ENCODE measurements at regions not wholly inside any gene's neighbourhood (a gene's known extent, or its start where the extent isn't known, plus 50 kb on each side); places are given as distances from the start of the nearest gene placed in this dataset.

DNA sequence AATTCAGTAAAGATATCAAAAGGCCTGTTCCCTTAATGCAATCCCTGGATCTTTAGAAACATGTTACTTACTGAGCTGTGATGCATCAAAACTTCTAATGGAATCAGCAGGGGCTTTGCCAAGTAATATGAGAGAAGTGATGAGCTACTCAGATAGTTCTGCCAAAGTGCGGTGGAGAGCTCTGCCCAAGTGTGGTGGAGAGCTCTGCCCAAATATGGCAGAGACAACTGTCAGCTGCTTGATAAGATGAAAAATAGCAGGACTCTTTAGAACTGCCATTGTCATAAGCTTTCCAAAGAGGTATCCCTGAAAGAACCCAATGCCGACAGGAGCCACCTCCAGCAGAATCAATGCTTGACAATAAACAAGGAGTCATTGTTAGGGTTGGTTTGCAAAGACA, 167.9 kb upstream of the SLC39A10 start:
- H2AFZ ChIP-seq (ENCODE audit: low read depth, low read length): no peak overlapping the region
- no peaks in the 10 kb centered on the region for H3K27me3 ChIP-seq (ENCODE audit: low read depth, low read length)
- H3K4me1 ChIP-seq (ENCODE audit: low read length): peaks cover 14% of the 10 kb centered on the region
- H3K4me3 ChIP-seq (ENCODE audit: low read length): no peak overlapping the region
- H4K20me1 ChIP-seq (ENCODE audit: insufficient read depth, low read length): no peaks in the 10 kb centered on the region
- no peak overlapping the region for H3K27ac ChIP-seq (ENCODE audit: low read length)
- H3K36me3 ChIP-seq (replicated peaks; ENCODE audit: low read depth, low read length): no peaks in the 10 kb centered on the region
- no peaks in the 10 kb centered on the region for H3K79me2 ChIP-seq (ENCODE audit: low read length)
- H3K9ac ChIP-seq (ENCODE audit: low read length): no peak overlapping the region
- TF ChIP-seq, protein P1, sequence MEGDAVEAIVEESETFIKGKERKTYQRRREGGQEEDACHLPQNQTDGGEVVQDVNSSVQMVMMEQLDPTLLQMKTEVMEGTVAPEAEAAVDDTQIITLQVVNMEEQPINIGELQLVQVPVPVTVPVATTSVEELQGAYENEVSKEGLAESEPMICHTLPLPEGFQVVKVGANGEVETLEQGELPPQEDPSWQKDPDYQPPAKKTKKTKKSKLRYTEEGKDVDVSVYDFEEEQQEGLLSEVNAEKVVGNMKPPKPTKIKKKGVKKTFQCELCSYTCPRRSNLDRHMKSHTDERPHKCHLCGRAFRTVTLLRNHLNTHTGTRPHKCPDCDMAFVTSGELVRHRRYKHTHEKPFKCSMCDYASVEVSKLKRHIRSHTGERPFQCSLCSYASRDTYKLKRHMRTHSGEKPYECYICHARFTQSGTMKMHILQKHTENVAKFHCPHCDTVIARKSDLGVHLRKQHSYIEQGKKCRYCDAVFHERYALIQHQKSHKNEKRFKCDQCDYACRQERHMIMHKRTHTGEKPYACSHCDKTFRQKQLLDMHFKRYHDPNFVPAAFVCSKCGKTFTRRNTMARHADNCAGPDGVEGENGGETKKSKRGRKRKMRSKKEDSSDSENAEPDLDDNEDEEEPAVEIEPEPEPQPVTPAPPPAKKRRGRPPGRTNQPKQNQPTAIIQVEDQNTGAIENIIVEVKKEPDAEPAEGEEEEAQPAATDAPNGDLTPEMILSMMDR (IDR thresholded peaks at IDR 0.05; ENCODE audit: low read depth, low read length): no peak
- no peak for TF ChIP-seq EZH2phosphoT487 (IDR thresholded peaks at IDR 0.05; ENCODE audit: low read depth)
- H3K9me3 ChIP-seq (ENCODE audit: insufficient read depth, low read length): no peaks in the 10 kb centered on the region
- no peak overlapping the region for H3K4me2 ChIP-seq (ENCODE audit: low read length)

DNA sequence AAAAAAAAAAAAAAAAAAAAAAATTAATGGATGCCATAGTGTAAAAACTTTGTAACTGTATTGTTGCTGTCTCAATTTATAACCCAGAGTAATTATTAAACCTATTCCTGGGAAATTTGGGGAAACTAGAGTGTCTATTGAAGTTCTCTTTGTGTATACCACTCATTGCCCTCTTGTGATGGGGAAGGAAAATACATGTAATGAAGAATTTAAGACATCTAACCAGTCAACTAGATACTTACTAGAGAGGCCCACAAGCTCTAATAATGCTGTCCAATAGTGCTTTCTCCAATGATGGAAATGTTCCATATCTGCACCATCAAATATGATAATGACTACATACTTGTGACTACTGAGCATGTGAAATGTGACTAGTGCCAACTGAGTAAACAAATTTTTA, 168.5 kb upstream of the SLC39A10 start:
- no peaks in the 10 kb centered on the region for H3K36me3 ChIP-seq (replicated peaks; ENCODE audit: low read depth, low read length)
- H3K4me3 ChIP-seq (ENCODE audit: low read length): no peak overlapping the region
- H3K27me3 ChIP-seq (ENCODE audit: low read depth, low read length): no peaks in the 10 kb centered on the region
- H3K27ac ChIP-seq (ENCODE audit: low read length): no peak overlapping the region
- H3K9me3 ChIP-seq (ENCODE audit: insufficient read depth, low read length): no peaks in the 10 kb centered on the region
- no peak overlapping the region for H2AFZ ChIP-seq (ENCODE audit: low read depth, low read length)
- no peak for TF ChIP-seq EZH2phosphoT487 (IDR thresholded peaks at IDR 0.05; ENCODE audit: low read depth)
- TF ChIP-seq, protein P1 (IDR thresholded peaks at IDR 0.05; ENCODE audit: low read depth, low read length): no peak; the same call in 1 of the 2 replicates
- H4K20me1 ChIP-seq (ENCODE audit: insufficient read depth, low read length): no peaks in the 10 kb centered on the region
- H3K79me2 ChIP-seq (ENCODE audit: low read length): no peaks in the 10 kb centered on the region
- H3K4me2 ChIP-seq (ENCODE audit: low read length): no peak overlapping the region
- peaks cover 13% of the 10 kb centered on the region for H3K4me1 ChIP-seq (ENCODE audit: low read length)
- no peak overlapping the region for H3K9ac ChIP-seq (ENCODE audit: low read length)

DNA sequence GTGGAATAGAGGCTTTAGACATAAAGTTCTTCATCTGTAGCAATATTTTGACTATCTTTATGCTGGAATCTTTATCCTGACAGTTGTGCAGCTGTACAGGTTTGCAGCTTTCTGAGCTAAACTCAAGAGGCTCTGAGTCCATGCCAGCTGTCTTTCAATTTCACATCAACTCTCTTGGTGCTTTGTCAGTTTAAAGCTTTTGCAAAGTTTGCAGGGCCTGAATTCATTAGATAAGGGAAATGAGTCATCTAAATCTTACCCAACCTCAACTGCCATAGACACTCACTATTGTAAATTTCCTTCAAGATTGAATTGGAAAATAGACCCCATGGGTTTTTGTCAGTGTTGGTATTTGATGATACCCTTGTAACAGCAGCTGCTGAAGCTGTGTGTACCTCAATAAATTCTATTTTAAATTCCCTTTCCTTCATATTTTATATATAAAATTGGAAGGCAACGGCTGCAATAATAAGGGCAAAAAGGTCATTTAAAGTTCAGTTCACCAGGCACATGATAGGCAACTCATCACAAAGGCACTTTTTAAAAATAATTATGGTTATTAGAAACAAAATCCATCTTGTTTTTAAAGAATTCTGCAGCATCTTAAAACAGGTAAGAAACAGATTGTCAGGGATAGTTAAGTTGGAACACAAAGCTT, 169.9 kb upstream of the SLC39A10 start:
- Histone ChIP-seq H3K27me3 (ENCODE audit: low read depth, low read length) (no peaks in the 10 kb centered on the region), H3K27ac (ENCODE audit: low read length) (no peak overlapping the region)

DNA sequence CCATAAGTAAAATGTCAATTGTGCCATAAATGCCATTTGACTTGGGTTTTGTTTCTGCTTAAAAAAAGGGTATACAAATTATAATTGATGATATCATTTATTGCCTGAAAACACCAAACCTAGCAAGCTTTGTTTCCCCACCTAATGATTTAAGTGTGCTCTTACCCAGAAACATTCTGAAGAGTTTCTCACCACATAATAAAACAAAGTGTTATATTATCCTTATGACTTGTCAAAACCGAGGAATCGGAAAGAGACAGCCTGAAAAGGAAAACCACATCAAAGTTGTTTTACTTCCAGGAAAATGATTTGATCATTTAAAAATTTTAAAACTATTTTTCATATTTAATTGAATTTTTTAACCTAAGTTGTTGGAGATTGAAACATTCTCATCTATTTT, 170.5 kb upstream of the SLC39A10 start:
- H3K36me3 ChIP-seq (replicated peaks; ENCODE audit: low read depth, low read length): no peaks in the 10 kb centered on the region
- no peak overlapping the region for H3K27ac ChIP-seq (ENCODE audit: low read length)
- no peak overlapping the region for H3K9ac ChIP-seq (ENCODE audit: low read length)
- no peaks in the 10 kb centered on the region for H3K9me3 ChIP-seq (ENCODE audit: insufficient read depth, low read length)
- no peak overlapping the region for H3K4me3 ChIP-seq (ENCODE audit: low read length)
- TF ChIP-seq, protein P1 (IDR thresholded peaks at IDR 0.05; ENCODE audit: low read depth, low read length): no peak
- no peak for TF ChIP-seq EZH2phosphoT487 (IDR thresholded peaks at IDR 0.05; ENCODE audit: low read depth)
- no peak overlapping the region for H2AFZ ChIP-seq (ENCODE audit: low read depth, low read length)
- no peaks in the 10 kb centered on the region for H3K79me2 ChIP-seq (ENCODE audit: low read length)
- peaks cover 13% of the 10 kb centered on the region for H3K4me1 ChIP-seq (ENCODE audit: low read length)
- H3K27me3 ChIP-seq (ENCODE audit: low read depth, low read length): no peaks in the 10 kb centered on the region
- peak overlapping the region; percentile 23; the same call in 1 of the 2 replicates for H3K4me2 ChIP-seq (ENCODE audit: low read length)
- H4K20me1 ChIP-seq (ENCODE audit: insufficient read depth, low read length): no peaks in the 10 kb centered on the region

More for the DNA sequence above, 169.9 kb upstream of the SLC39A10 start:
- H3K36me3 ChIP-seq (replicated peaks; ENCODE audit: low read depth, low read length): no peaks in the 10 kb centered on the region
- no peaks in the 10 kb centered on the region for H3K79me2 ChIP-seq (ENCODE audit: low read length)
- peaks cover 13% of the 10 kb centered on the region for H3K4me1 ChIP-seq (ENCODE audit: low read length)
- no peak overlapping the region for H3K9ac ChIP-seq (ENCODE audit: low read length)
- no peaks in the 10 kb centered on the region for H3K9me3 ChIP-seq (ENCODE audit: insufficient read depth, low read length)
- TF ChIP-seq EZH2phosphoT487 (IDR thresholded peaks at IDR 0.05; ENCODE audit: low read depth): no peak
- TF ChIP-seq, protein P1 (IDR thresholded peaks at IDR 0.05; ENCODE audit: low read depth, low read length): no peak
- peak overlapping the region; percentile 23; the same call in 1 of the 2 replicates for H3K4me2 ChIP-seq (ENCODE audit: low read length)
- H2AFZ ChIP-seq (ENCODE audit: low read depth, low read length): no peak overlapping the region
- H3K4me3 ChIP-seq (ENCODE audit: low read length): no peak overlapping the region
- no peaks in the 10 kb centered on the region for H4K20me1 ChIP-seq (ENCODE audit: insufficient read depth, low read length)
